ENCODE measurements at regions not wholly inside any gene's neighbourhood (a gene's known extent, or its start where the extent isn't known, plus 50 kb on each side); places are given as distances from the start of the nearest gene placed in this dataset.

GRCh38 chr9:13762209-13762608 lies 482.7 kb upstream of the MPDZ start:
- TF ChIP-seq CTCF (conservative IDR thresholded peaks at IDR 0.05 in 1 of 2, IDR thresholded peaks at IDR 0.05 in 1 of 2; ENCODE audit: low read depth in 1 of 2, low read length in 2 of 2) = no peak
- TF ChIP-seq EZH2 (IDR thresholded peaks at IDR 0.05; ENCODE audit: low read length, missing control alignments) = no peak
